ENCODE measurements at regions not wholly inside any gene's neighbourhood (a gene's known extent, or its start where the extent isn't known, plus 50 kb on each side); places are given as distances from the start of the nearest gene placed in this dataset.
"Not testable (repeated sequence)": the region's sequence is repeated elsewhere in the genome, so short reads cannot be mapped to it uniquely, and the experiment has no call there.

- not testable (repeated sequence) for TF ChIP-seq CTCF (conservative IDR thresholded peaks at IDR 0.05 in 1 of 2, IDR thresholded peaks at IDR 0.05 in 1 of 2; ENCODE audit: low read depth in 1 of 2, low read length in 2 of 2); EZH2 (IDR thresholded peaks at IDR 0.05; ENCODE audit: low read length, missing control alignments)
Observed at GRCh38 chr7:55740633-55741250, 121.8 kb downstream of the SEPTIN14 start.

All from fibroblast of lung (primary cell).